SK-N-SH (cell line): ENCODE measurements at regions not wholly inside any gene's neighbourhood (a gene's known extent, or its start where the extent isn't known, plus 50 kb on each side); places are given as distances from the start of the nearest gene placed in this dataset.

Experiments used
- CTCF ChIA-PET: fragments of 300-600, 350-600 bp; formaldehyde crosslinking; extraction: SDS; loops from one replicate; lab custom pipeline; 2021; lab: Yijun Ruan, JAX
- POLR2A ChIA-PET: fragments of 350-600 bp; sonication (Branson Sonifier 250); formaldehyde crosslinking; extraction: SDS; loops from one replicate; lab custom pipeline; 2020; ENCODE audit warnings: antibody characterized with exemption, inconsistent platforms; lab: Yijun Ruan, JAX
- DNase-seq: peaks from one replicate; pipeline ENCODE4 v3.0.0; 2012
- H2AFZ ChIP-seq: fragments of 200-600 bp; sonication (generic); 2 replicates; pipeline ENCODE4 v1.8.1; 2016; ENCODE audit warnings: antibody characterized with exemption, mild to moderate bottlenecking, low read depth
- H3F3A ChIP-seq: fragments of 200-600 bp; sonication (generic); replicated peaks from 2 replicates; pipeline ENCODE3; 2016; ENCODE audit warnings: antibody characterized with exemption, mild to moderate bottlenecking; ENCODE audit not compliant: insufficient read depth
- H3K27ac ChIP-seq, 2 experiments: fragments of 200-500 bp in 1 of 2; fragments of 200-600 bp in 1 of 2; sonication (Bioruptor generic) in 1 of 2; sonication (generic), shearing (Covaris generic) in 1 of 2; 2 replicates each; pipeline versions ENCODE4 v1.5.1 to v1.6.1; 2014 to 2016; ENCODE audit warnings: low read depth in 2 of 2, inconsistent platforms in 1 of 2, low read length in 1 of 2, mild to moderate bottlenecking in 1 of 2, mixed read lengths in 1 of 2
- H3K27me3 ChIP-seq: fragments of 200-600 bp; sonication (generic), shearing (Covaris generic); 2 replicates; pipeline ENCODE4 v1.6.1; 2016; ENCODE audit warnings: mixed run types; ENCODE audit not compliant: insufficient read depth
- H3K36me3 ChIP-seq, 2 experiments: fragments of 200-500 bp in 1 of 2; fragments of 200-600 bp in 1 of 2; sonication (Bioruptor generic) in 1 of 2; sonication (generic) in 1 of 2; replicated peaks in 1 of 2; 2 replicates each; pipeline versions ENCODE3 to v1.5.1; 2014 to 2016; ENCODE audit warnings: low read length in 1 of 2, mild to moderate bottlenecking in 1 of 2; ENCODE audit not compliant: insufficient read depth in 2 of 2, control insufficient read depth in 1 of 2
- H3K4me1 ChIP-seq, 2 experiments: fragments of 200-500 bp in 1 of 2; fragments of 200-600 bp in 1 of 2; sonication (Bioruptor generic) in 1 of 2; sonication (generic), shearing (Covaris generic) in 1 of 2; 2 replicates each; pipeline versions ENCODE4 v1.5.1 to v1.6.1; 2014 to 2016; ENCODE audit warnings: low read depth in 1 of 2, low read length in 1 of 2, mixed run types in 1 of 2; ENCODE audit not compliant: insufficient read depth in 2 of 2, control insufficient read depth in 1 of 2
- H3K4me2 ChIP-seq: fragments of 200-600 bp; sonication (generic), shearing (Covaris generic); 2 replicates; pipeline ENCODE4 v1.6.1; 2017; ENCODE audit warnings: mixed run types
- H3K4me3 ChIP-seq, 2 experiments: fragments of 200-500 bp in 1 of 2; fragments of 200-600 bp in 1 of 2; sonication (Bioruptor generic) in 1 of 2; sonication (generic), shearing (Covaris generic) in 1 of 2; 2 replicates each; pipeline versions ENCODE4 v1.5.1 to v1.8.1; 2014 to 2016; ENCODE audit warnings: low read depth in 2 of 2, inconsistent platforms in 1 of 2, low read length in 1 of 2, mild to moderate bottlenecking in 1 of 2, mixed read lengths in 1 of 2, moderate library complexity in 1 of 2
- H3K79me2 ChIP-seq: fragments of 200-600 bp; sonication (generic); 2 replicates; pipeline ENCODE4 v1.8.1; 2017; ENCODE audit warnings: mild to moderate bottlenecking; ENCODE audit not compliant: insufficient read depth
- H3K9ac ChIP-seq: fragments of 200-600 bp; sonication (generic); 2 replicates; pipeline ENCODE4 v1.6.1; 2017; ENCODE audit warnings: mixed run types
- H3K9me2 ChIP-seq: fragments of 200-600 bp; sonication (generic); 2 replicates; pipeline ENCODE4 v1.6.1; 2017; ENCODE audit warnings: mixed run types
- H3K9me3 ChIP-seq: fragments of 200-600 bp; sonication (generic); 2 replicates; pipeline ENCODE4 v1.6.1; 2017; ENCODE audit warnings: mixed run types, mild to moderate bottlenecking, moderate library complexity
- H4K20me1 ChIP-seq: fragments of 200-600 bp; sonication (generic); 2 replicates; pipeline ENCODE4 v1.6.1; 2017; ENCODE audit warnings: mild to moderate bottlenecking, mixed run types; ENCODE audit not compliant: insufficient read depth
- CHD2 ChIP-seq: fragments of 150-350 bp; IDR thresholded peaks from 2 replicates; pipeline ENCODE4 v1.6.1; 2018; ENCODE audit warnings: low read length; ENCODE audit not compliant: partially characterized antibody
- EP300 ChIP-seq, 2 experiments: IDR thresholded peaks; 2 replicates each; pipeline versions ENCODE4 v1.4.0 to v1.6.1; 2012; ENCODE audit warnings: borderline replicate concordance in 1 of 2, low read depth in 1 of 2, low read length in 1 of 2
- EZH2phosphoT487 ChIP-seq: fragments of 200-600 bp; sonication (generic); IDR thresholded peaks from 2 replicates; pipeline ENCODE4 v1.6.1; 2017; ENCODE audit warnings: low read depth, mixed run types, mild to moderate bottlenecking, antibody characterized with exemption, moderate library complexity, borderline replicate concordance
- MEF2A ChIP-seq: IDR thresholded peaks from 2 replicates; pipeline ENCODE4 v1.4.0; 2012; ENCODE audit warnings: low read depth, borderline replicate concordance
- MXI1 ChIP-seq: IDR thresholded peaks from 2 replicates; pipeline ENCODE4 v1.6.1; 2012; ENCODE audit warnings: mild to moderate bottlenecking, low read depth, low read length, improper control_type of control experiment
- RFX5 ChIP-seq: IDR thresholded peaks from 2 replicates; pipeline ENCODE4 v1.6.1; 2012; ENCODE audit warnings: mild to moderate bottlenecking, improper control_type of control experiment, low read length
- RXRA ChIP-seq: IDR thresholded peaks from 2 replicates; pipeline ENCODE4 v1.4.0; 2012; ENCODE audit warnings: low read depth, mild to moderate bottlenecking, borderline replicate concordance
- SMC3 ChIP-seq: IDR thresholded peaks from 2 replicates; pipeline ENCODE4 v1.6.1; 2012; ENCODE audit warnings: low read depth, low read length, improper control_type of control experiment
- TCF12 ChIP-seq: IDR thresholded peaks from 2 replicates; pipeline ENCODE4 v1.4.0; 2012
- TEAD4 ChIP-seq: IDR thresholded peaks from 2 replicates; pipeline ENCODE4 v1.4.0; 2012; ENCODE audit warnings: mild to moderate bottlenecking, borderline replicate concordance; ENCODE audit not compliant: insufficient read depth
- YY1 ChIP-seq: IDR thresholded peaks from 2 replicates; pipeline ENCODE4 v1.4.0; 2012; ENCODE audit warnings: low read depth, mild to moderate bottlenecking
- WGBS: methylation state at CpG from one replicate; pipeline ENCODE4 v1.1.6; 2017; ENCODE audit warnings: low lambda C conversion rate; 5-methylcytosine and 5-hydroxymethylcytosine counted together
- TF ChIP-seq, protein P1 (sequence below): IDR thresholded peaks from 2 replicates; pipeline ENCODE4 v1.4.0; 2012; ENCODE audit warnings: low read depth, borderline replicate concordance
- TF ChIP-seq, protein P2 (sequence below): fragments of 150-350 bp; IDR thresholded peaks from 2 replicates; pipeline ENCODE4 v1.6.1; 2017; ENCODE audit warnings: antibody characterized with exemption, low read length, low read depth, borderline replicate concordance
- TF ChIP-seq, protein P3 (sequence below): fragments of 200-600 bp; sonication (generic); IDR thresholded peaks from 2 replicates; pipeline ENCODE4 v1.6.1; 2017; ENCODE audit warnings: antibody characterized with exemption, mild to moderate bottlenecking, moderate library complexity
- TF ChIP-seq, protein P4 (sequence below): IDR thresholded peaks from 2 replicates; pipeline ENCODE4 v1.4.0; 2012; ENCODE audit warnings: low read depth, borderline replicate concordance

DNA sequence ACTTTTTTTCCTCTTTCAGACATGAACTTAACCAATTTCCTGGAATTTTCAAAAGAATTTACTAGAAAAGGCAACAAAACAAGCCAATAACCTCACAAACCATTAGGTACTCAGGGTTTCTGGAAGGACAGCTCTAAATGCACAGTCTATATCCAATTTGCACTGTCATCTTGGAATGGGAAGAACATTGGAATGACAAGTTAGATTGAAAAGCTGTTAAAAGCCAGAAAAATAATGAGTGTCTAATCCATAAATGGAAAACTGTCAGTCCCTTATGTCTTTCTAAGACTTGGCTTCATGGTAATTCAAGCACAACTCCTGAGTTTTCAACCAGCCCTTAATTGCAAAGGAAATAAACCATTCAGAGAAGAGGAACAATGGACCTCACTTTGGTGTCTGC is 105.8 kb upstream of the NTRK2 start (continued):
- TF ChIP-seq, protein P1, sequence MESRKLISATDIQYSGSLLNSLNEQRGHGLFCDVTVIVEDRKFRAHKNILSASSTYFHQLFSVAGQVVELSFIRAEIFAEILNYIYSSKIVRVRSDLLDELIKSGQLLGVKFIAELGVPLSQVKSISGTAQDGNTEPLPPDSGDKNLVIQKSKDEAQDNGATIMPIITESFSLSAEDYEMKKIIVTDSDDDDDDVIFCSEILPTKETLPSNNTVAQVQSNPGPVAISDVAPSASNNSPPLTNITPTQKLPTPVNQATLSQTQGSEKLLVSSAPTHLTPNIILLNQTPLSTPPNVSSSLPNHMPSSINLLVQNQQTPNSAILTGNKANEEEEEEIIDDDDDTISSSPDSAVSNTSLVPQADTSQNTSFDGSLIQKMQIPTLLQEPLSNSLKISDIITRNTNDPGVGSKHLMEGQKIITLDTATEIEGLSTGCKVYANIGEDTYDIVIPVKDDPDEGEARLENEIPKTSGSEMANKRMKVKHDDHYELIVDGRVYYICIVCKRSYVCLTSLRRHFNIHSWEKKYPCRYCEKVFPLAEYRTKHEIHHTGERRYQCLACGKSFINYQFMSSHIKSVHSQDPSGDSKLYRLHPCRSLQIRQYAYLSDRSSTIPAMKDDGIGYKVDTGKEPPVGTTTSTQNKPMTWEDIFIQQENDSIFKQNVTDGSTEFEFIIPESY: no peak
- TF ChIP-seq YY1 (no peak), RXRA (no peak), EP300 (IDR thresholded peaks at IDR 0.05; ENCODE audit: borderline replicate concordance in 1 of 2, low read depth in 1 of 2, low read length in 1 of 2) (no peak), MXI1 (no peak), CHD2 (no peak)
- TF ChIP-seq, protein P2, sequence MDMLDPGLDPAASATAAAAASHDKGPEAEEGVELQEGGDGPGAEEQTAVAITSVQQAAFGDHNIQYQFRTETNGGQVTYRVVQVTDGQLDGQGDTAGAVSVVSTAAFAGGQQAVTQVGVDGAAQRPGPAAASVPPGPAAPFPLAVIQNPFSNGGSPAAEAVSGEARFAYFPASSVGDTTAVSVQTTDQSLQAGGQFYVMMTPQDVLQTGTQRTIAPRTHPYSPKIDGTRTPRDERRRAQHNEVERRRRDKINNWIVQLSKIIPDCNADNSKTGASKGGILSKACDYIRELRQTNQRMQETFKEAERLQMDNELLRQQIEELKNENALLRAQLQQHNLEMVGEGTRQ: no peak
- TF ChIP-seq, all 33 proteins: peak for 0

DNA sequence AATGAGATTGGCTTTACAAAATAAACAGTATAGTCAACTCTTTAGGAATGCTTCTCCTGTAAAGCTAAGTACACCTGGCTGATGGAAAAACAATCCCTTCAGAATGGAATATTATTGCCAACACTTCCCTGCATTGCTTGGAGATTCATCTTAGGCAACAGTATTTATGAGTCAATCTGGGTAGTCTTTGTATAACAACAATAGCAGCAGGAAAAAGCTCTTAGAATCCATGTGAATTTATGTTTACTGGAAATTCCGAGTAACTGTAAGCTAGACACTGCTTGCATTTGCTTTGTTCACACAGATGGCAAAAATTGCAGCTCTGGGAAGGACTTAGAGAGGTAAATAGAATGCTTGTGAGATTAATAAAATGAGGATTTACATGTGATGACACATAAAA is 101.7 kb upstream of the NTRK2 start:
- 7% methylated on average over 1 of the region's 1 CpG for WGBS
- Histone ChIP-seq H3K4me2 (no peak overlapping the region), H3K9me3 (no peaks in the 10 kb centered on the region), H3F3A (no peaks in the 10 kb centered on the region), H3K4me3 (no peak overlapping the region), H3K4me1 (no peaks in the 10 kb centered on the region), H4K20me1 (no peaks in the 10 kb centered on the region), H3K27ac (no peak overlapping the region), H3K79me2 (no peaks in the 10 kb centered on the region), H2AFZ (no peak overlapping the region), H3K9me2 (no peaks in the 10 kb centered on the region), H3K9ac (no peak overlapping the region), H3K27me3 (no peaks in the 10 kb centered on the region)
- ChIA-PET POLR2A (no interaction called here), CTCF (no interaction called here)
- no peak for DNase-seq
- TF ChIP-seq, protein P3, sequence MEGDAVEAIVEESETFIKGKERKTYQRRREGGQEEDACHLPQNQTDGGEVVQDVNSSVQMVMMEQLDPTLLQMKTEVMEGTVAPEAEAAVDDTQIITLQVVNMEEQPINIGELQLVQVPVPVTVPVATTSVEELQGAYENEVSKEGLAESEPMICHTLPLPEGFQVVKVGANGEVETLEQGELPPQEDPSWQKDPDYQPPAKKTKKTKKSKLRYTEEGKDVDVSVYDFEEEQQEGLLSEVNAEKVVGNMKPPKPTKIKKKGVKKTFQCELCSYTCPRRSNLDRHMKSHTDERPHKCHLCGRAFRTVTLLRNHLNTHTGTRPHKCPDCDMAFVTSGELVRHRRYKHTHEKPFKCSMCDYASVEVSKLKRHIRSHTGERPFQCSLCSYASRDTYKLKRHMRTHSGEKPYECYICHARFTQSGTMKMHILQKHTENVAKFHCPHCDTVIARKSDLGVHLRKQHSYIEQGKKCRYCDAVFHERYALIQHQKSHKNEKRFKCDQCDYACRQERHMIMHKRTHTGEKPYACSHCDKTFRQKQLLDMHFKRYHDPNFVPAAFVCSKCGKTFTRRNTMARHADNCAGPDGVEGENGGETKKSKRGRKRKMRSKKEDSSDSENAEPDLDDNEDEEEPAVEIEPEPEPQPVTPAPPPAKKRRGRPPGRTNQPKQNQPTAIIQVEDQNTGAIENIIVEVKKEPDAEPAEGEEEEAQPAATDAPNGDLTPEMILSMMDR: no peak
- no peak for TF ChIP-seq TCF12
- TF ChIP-seq, all 33 proteins: peak for 0
- no peaks in the 10 kb centered on the region for H3K36me3 ChIP-seq

DNA sequence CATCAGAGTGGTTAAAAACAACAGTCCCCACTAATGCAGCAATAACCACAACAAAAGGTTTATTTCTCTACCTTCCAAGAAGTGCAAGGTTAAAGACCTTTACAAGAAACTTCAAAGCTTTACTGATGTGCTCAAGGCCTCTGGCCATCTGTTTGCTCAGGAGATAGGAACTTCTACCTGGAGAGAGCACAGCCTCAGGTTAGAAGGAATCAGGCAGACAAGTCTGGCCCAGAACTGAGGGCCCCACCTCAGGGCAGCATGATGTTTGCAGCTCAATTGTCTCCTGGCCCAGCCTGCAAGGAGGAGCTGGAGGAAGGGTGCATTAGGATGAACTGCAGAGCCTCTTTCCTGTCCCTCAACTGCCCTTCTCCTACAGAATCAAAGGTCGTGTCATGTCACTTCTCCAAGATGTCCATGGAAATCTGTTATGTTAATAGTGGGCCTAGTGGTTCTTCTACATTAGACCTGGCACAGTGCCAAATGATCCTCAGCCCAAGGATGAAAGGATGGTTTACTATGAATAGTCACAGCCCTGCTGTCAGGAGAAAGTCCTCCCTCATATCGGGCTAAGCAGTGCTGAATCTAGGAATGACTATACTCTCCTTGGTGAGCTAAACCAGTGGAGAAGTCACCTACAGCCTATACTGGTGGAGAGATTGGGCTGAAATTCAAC is 98.9 kb upstream of the NTRK2 start:
- 30% methylated on average over 2 of the region's 2 CpGs for WGBS
- no peak overlapping the region for H3K9ac ChIP-seq
- no peaks in the 10 kb centered on the region for H3F3A ChIP-seq
- no peak overlapping the region for H3K27ac ChIP-seq
- no peaks in the 10 kb centered on the region for H3K4me1 ChIP-seq
- no peaks in the 10 kb centered on the region for H3K9me2 ChIP-seq
- no peak overlapping the region for H3K4me3 ChIP-seq
- no peaks in the 10 kb centered on the region for H4K20me1 ChIP-seq
- POLR2A ChIA-PET: no interaction called here
- H3K4me2 ChIP-seq: no peak overlapping the region
- no peak for DNase-seq
- H3K36me3 ChIP-seq: no peaks in the 10 kb centered on the region
- no peaks in the 10 kb centered on the region for H3K9me3 ChIP-seq
- no peaks in the 10 kb centered on the region for H3K79me2 ChIP-seq
- H3K27me3 ChIP-seq: no peaks in the 10 kb centered on the region
- CTCF ChIA-PET: no interaction called here
- H2AFZ ChIP-seq: no peak overlapping the region
- TF ChIP-seq TEAD4 (no peak), EZH2phosphoT487 (no peak), RFX5 (no peak), TCF12 (no peak), SMC3 (no peak), MEF2A (no peak), MXI1 (no peak)
- TF ChIP-seq, protein P1: no peak
- TF ChIP-seq, protein P4, sequence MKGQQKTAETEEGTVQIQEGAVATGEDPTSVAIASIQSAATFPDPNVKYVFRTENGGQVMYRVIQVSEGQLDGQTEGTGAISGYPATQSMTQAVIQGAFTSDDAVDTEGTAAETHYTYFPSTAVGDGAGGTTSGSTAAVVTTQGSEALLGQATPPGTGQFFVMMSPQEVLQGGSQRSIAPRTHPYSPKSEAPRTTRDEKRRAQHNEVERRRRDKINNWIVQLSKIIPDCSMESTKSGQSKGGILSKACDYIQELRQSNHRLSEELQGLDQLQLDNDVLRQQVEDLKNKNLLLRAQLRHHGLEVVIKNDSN: no peak
- TF ChIP-seq, protein P2: no peak
